Fibroblast of lung (primary cell): ENCODE measurements at regions not wholly inside any gene's neighbourhood (a gene's known extent, or its start where the extent isn't known, plus 50 kb on each side); places are given as distances from the start of the nearest gene placed in this dataset.

Experiments used
- DNase-seq, 2 donors: peaks; one replicate each; pipeline versions ENCODE4 v3.0.0 to v3.0.0-alpha.2; 2010; ENCODE audit warnings: low read depth in 2 of 2
- H2AFZ ChIP-seq: 2 replicates; pipeline ENCODE4 v1.5.1; 2012; ENCODE audit warnings: low read length, control low read depth, inconsistent platforms
- H3K27ac ChIP-seq: 2 replicates; pipeline ENCODE4 v1.5.1; 2011; ENCODE audit warnings: low read length, control low read depth; ENCODE audit not compliant: insufficient read depth
- H3K27me3 ChIP-seq: 2 replicates; pipeline ENCODE4 v1.5.1; 2011; ENCODE audit warnings: mild to moderate bottlenecking, low read length; ENCODE audit not compliant: control insufficient read depth, insufficient read depth
- H3K36me3 ChIP-seq: 2 replicates; pipeline ENCODE4 v1.5.1; 2011; ENCODE audit warnings: low read length; ENCODE audit not compliant: control insufficient read depth, insufficient read depth
- H3K4me1 ChIP-seq: 2 replicates; pipeline ENCODE4 v1.5.1; 2011; ENCODE audit warnings: low read length; ENCODE audit not compliant: control insufficient read depth, insufficient read depth; ENCODE audit errors: extremely low read depth
- H3K4me2 ChIP-seq: 2 replicates; pipeline ENCODE4 v1.5.1; 2011; ENCODE audit warnings: low read length, control low read depth; ENCODE audit not compliant: insufficient read depth; ENCODE audit errors: extremely low read depth
- H3K4me3 ChIP-seq, 4 experiments: fragments of 200-600 bp in 1 of 4; sonication (generic) in 1 of 4; replicated peaks in 1 of 4; 2 replicates each; pipeline ENCODE4 v1.5.1; 2011 to 2016; ENCODE audit warnings: low read length in 4 of 4, low read depth in 3 of 4, mild to moderate bottlenecking in 3 of 4, control low read depth in 2 of 4, inconsistent platforms in 1 of 4, mixed read lengths in 1 of 4; ENCODE audit not compliant: insufficient read depth in 1 of 4; ENCODE audit errors: control extremely low read depth in 1 of 4
- H3K79me2 ChIP-seq: 2 replicates; pipeline ENCODE4 v1.5.1; 2012; ENCODE audit warnings: mild to moderate bottlenecking, low read length, inconsistent platforms; ENCODE audit not compliant: control insufficient read depth, insufficient read depth
- H3K9ac ChIP-seq: 2 replicates; pipeline ENCODE4 v1.5.1; 2011; ENCODE audit warnings: mild to moderate bottlenecking, low read length, control low read depth; ENCODE audit not compliant: insufficient read depth
- H3K9me3 ChIP-seq: 2 replicates; pipeline ENCODE4 v1.5.1; 2012; ENCODE audit warnings: low read depth, low read length; ENCODE audit not compliant: control insufficient read depth, insufficient read depth
- H4K20me1 ChIP-seq: 2 replicates; pipeline ENCODE4 v1.5.1; 2011; ENCODE audit warnings: low read length; ENCODE audit not compliant: control insufficient read depth, insufficient read depth; ENCODE audit errors: extremely low read depth
- CTCF ChIP-seq, 2 donors: IDR thresholded peaks in 1 of 2; conservative IDR thresholded peaks in 1 of 2; 1 replicate in 1 of 2; 2 replicates in 1 of 2; pipeline ENCODE4 v1.5.1; 2011 to 2012; ENCODE audit warnings: low read length in 2 of 2, control low read depth in 1 of 2, inconsistent platforms in 1 of 2, low read depth in 1 of 2, mild to moderate bottlenecking in 1 of 2
- EZH2 ChIP-seq: IDR thresholded peaks from 2 replicates; pipeline ENCODE4 v1.5.1; 2012; ENCODE audit warnings: low read length, control low read depth, mild to moderate bottlenecking; ENCODE audit errors: missing control alignments

- no peak for DNase-seq
- Histone ChIP-seq H3K79me2 (no peaks in the 10 kb centered on the region), H3K27ac (no peak overlapping the region), H2AFZ (no peak overlapping the region), H3K4me1 (no peaks in the 10 kb centered on the region), H3K4me3 (no peak overlapping the region), H3K36me3 (no peaks in the 10 kb centered on the region), H3K9me3 (no peaks in the 10 kb centered on the region), H3K9ac (no peak overlapping the region), H4K20me1 (no peaks in the 10 kb centered on the region), H3K4me2 (no peak overlapping the region), H3K27me3 (no peaks in the 10 kb centered on the region)
- TF ChIP-seq CTCF (conservative IDR thresholded peaks at IDR 0.05 in 1 of 2, IDR thresholded peaks at IDR 0.05 in 1 of 2; ENCODE audit: low read depth in 1 of 2, low read length in 2 of 2): no peak
- no peak for TF ChIP-seq EZH2
Measured at GRCh38 chr22:48689206-48689605, 1138.5 kb downstream of the BRD1 start.

GRCh38 chr22:48688366-48688765, 1139.3 kb downstream of the BRD1 start:
- Histone ChIP-seq H3K36me3 (no peaks in the 10 kb centered on the region), H3K27ac (no peak overlapping the region), H4K20me1 (no peaks in the 10 kb centered on the region), H3K27me3 (no peaks in the 10 kb centered on the region), H3K9ac (no peak overlapping the region), H3K4me2 (no peak overlapping the region), H2AFZ (no peak overlapping the region), H3K4me1 (no peaks in the 10 kb centered on the region), H3K9me3 (no peaks in the 10 kb centered on the region), H3K4me3 (no peak overlapping the region), H3K79me2 (no peaks in the 10 kb centered on the region)
- DNase-seq: no peak
- TF ChIP-seq EZH2 (no peak), CTCF (conservative IDR thresholded peaks at IDR 0.05 in 1 of 2, IDR thresholded peaks at IDR 0.05 in 1 of 2; ENCODE audit: low read depth in 1 of 2, low read length in 2 of 2) (no peak)

- Histone ChIP-seq H3K4me2 (no peak overlapping the region), H3K9ac (no peak overlapping the region), H3K36me3 (no peaks in the 10 kb centered on the region), H4K20me1 (no peaks in the 10 kb centered on the region), H2AFZ (no peak overlapping the region), H3K4me1 (no peaks in the 10 kb centered on the region), H3K4me3 (no peak overlapping the region), H3K27ac (no peak overlapping the region), H3K79me2 (no peaks in the 10 kb centered on the region), H3K9me3 (no peaks in the 10 kb centered on the region), H3K27me3 (no peaks in the 10 kb centered on the region)
- no peak for DNase-seq
- no peak for TF ChIP-seq CTCF (conservative IDR thresholded peaks at IDR 0.05 in 1 of 2, IDR thresholded peaks at IDR 0.05 in 1 of 2; ENCODE audit: low read depth in 1 of 2, low read length in 2 of 2)
- no peak for TF ChIP-seq EZH2
Measured at GRCh38 chr22:48687606-48688005, 1140.1 kb downstream of the BRD1 start.
